Keratinocyte (primary cell): ENCODE measurements at regions not wholly inside any gene's neighbourhood (a gene's known extent, or its start where the extent isn't known, plus 50 kb on each side); places are given as distances from the start of the nearest gene placed in this dataset.

Experiments
- DNase-seq: peaks from one replicate; pipeline ENCODE4 v3.0.0-alpha.2; 2011; ENCODE audit warnings: low read depth, missing footprints, low spot score
- FAIRE-seq: peaks from 2 replicates; lab custom pipeline; 2011; peaks lifted over from hg19 to GRCh38; lab: Jason Lieb, UNC
- H2AFZ ChIP-seq: 2 replicates; pipeline ENCODE4 v1.6.0; 2012; ENCODE audit warnings: low read length, control low read depth, inconsistent platforms; ENCODE audit not compliant: control insufficient read depth
- H3K27ac ChIP-seq: 2 replicates; pipeline ENCODE4 v1.5.1; 2011; ENCODE audit warnings: low read length; ENCODE audit not compliant: control insufficient read depth, insufficient read depth
- H3K27me3 ChIP-seq: 3 replicates; pipeline ENCODE4 v1.6.0; 2011; ENCODE audit warnings: low read length; ENCODE audit not compliant: control insufficient read depth, insufficient read depth; ENCODE audit errors: extremely low read depth
- H3K36me3 ChIP-seq, 2 experiments: 2 replicates in 1 of 2; 3 replicates in 1 of 2; pipeline ENCODE4 v1.5.1; 2011; ENCODE audit warnings: low read length in 2 of 2, mild to moderate bottlenecking in 1 of 2; ENCODE audit not compliant: control insufficient read depth in 2 of 2, insufficient read depth in 2 of 2; ENCODE audit errors: extremely low read depth in 1 of 2
- H3K4me1 ChIP-seq: 3 replicates; pipeline ENCODE4 v1.5.1; 2011; ENCODE audit warnings: low read length; ENCODE audit not compliant: control insufficient read depth, insufficient read depth; ENCODE audit errors: extremely low read depth
- H3K4me2 ChIP-seq: 3 replicates; pipeline ENCODE4 v1.6.0; 2011; ENCODE audit warnings: low read depth, low read length; ENCODE audit not compliant: control insufficient read depth, insufficient read depth; ENCODE audit errors: extremely low read depth
- H3K4me3 ChIP-seq, 3 experiments: fragments of 200-600 bp in 1 of 3; sonication (generic) in 1 of 3; 2 replicates in 2 of 3; 3 replicates in 1 of 3; pipeline ENCODE4 v1.5.1; 2011 to 2016; ENCODE audit warnings: low read length in 3 of 3, mild to moderate bottlenecking in 3 of 3, control low read depth in 2 of 3, inconsistent platforms in 1 of 3, low read depth in 1 of 3, mixed read lengths in 1 of 3, mixed run types in 1 of 3, moderate library complexity in 1 of 3; ENCODE audit not compliant: control insufficient read depth in 2 of 3, insufficient read depth in 2 of 3; ENCODE audit errors: extremely low read depth in 1 of 3
- H3K79me2 ChIP-seq: 2 replicates; pipeline ENCODE4 v1.6.0; 2012; ENCODE audit warnings: low read length; ENCODE audit not compliant: control insufficient read depth, insufficient read depth
- H3K9ac ChIP-seq: 3 replicates; pipeline ENCODE4 v1.6.0; 2011; ENCODE audit warnings: low read length; ENCODE audit not compliant: control insufficient read depth, insufficient read depth; ENCODE audit errors: extremely low read depth
- H3K9me1 ChIP-seq: 3 replicates; pipeline ENCODE4 v1.6.0; 2011; ENCODE audit warnings: low read length; ENCODE audit not compliant: control insufficient read depth, insufficient read depth; ENCODE audit errors: extremely low read depth
- H3K9me3 ChIP-seq: 2 replicates; pipeline ENCODE4 v1.5.1; 2012; ENCODE audit warnings: low read depth, low read length; ENCODE audit not compliant: control insufficient read depth
- H4K20me1 ChIP-seq: 3 replicates; pipeline ENCODE4 v1.6.0; 2011; ENCODE audit warnings: low read length; ENCODE audit not compliant: control insufficient read depth, insufficient read depth; ENCODE audit errors: extremely low read depth
- EZH2 ChIP-seq: IDR thresholded peaks from one replicate; pipeline ENCODE4 v1.6.1; 2012; ENCODE audit warnings: inconsistent platforms, mild to moderate bottlenecking, low read length, moderate library complexity
- dilution Hi-C: fragments of 300-500 bp; cut with MboI; formaldehyde crosslinking; loops from one replicate; pipeline ENCODE4 v1.7.0; 2020; ENCODE audit warnings: low sequenced_read_pairs; ENCODE audit not compliant: extremely low pct_ligation_motif_present
- TF ChIP-seq, protein P1 (sequence below), 3 experiments: IDR thresholded peaks in 1 of 3; conservative IDR thresholded peaks in 1 of 3; optimal IDR thresholded peaks in 1 of 3; 2 replicates in 2 of 3; 3 replicates in 1 of 3; pipeline versions ENCODE3 to v1.5.1; 2011; ENCODE audit warnings: low read length in 3 of 3, mild to moderate bottlenecking in 3 of 3, moderate library complexity in 2 of 3, control low read depth in 1 of 3, inconsistent platforms in 1 of 3; ENCODE audit not compliant: insufficient read depth in 2 of 3; ENCODE audit errors: extremely low read depth in 1 of 3

DNA sequence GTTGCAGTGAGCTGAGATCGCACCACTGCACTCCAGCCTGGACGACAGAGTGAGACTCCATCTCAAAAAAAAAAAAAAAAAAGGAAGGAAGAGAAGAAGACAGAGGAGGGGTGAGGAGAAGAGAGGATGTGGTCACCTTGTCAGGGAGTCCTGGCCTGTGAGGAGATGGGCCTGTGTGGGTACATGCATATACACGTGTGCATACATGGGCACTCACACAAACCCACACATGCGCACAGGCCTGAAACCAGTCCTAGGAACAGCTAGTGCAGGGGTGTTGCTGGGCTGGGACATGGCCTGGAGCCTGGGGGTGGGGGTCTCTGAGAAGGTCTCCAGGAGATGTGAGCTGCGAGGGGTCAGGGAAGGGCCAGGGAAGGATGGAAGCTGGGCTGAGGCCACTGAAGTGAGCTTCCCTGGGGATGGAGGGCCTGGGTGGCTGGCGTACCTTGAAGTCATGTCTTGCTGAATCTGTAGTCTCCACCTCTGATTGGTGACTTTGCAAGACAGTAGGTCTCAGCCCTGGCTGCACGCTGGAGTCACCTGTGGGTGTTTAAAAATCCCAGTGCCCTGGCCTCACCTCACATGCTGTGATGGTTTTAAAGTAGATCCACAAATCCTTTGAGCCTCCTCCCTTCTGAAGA lies 72.4 kb downstream of the MRM1 start:
- Histone ChIP-seq H3K4me1 (no peaks in the 10 kb centered on the region), H3K4me3 (no peak overlapping the region), H3K4me2 (no peak overlapping the region), H4K20me1 (no peaks in the 10 kb centered on the region), H3K9me3 (no peaks in the 10 kb centered on the region), H3K27me3 (peaks cover 14% of the 10 kb centered on the region), H3K9ac (no peak overlapping the region), H3K36me3 (no peaks in the 10 kb centered on the region), H3K9me1 (no peaks in the 10 kb centered on the region), H3K27ac (no peak overlapping the region), H2AFZ (no peak overlapping the region), H3K79me2 (no peaks in the 10 kb centered on the region)
- dilution Hi-C loops, result no loop called here
- DNase-seq (no peak), FAIRE-seq (no peak)
- no peak for TF ChIP-seq EZH2
- TF ChIP-seq, protein P1, sequence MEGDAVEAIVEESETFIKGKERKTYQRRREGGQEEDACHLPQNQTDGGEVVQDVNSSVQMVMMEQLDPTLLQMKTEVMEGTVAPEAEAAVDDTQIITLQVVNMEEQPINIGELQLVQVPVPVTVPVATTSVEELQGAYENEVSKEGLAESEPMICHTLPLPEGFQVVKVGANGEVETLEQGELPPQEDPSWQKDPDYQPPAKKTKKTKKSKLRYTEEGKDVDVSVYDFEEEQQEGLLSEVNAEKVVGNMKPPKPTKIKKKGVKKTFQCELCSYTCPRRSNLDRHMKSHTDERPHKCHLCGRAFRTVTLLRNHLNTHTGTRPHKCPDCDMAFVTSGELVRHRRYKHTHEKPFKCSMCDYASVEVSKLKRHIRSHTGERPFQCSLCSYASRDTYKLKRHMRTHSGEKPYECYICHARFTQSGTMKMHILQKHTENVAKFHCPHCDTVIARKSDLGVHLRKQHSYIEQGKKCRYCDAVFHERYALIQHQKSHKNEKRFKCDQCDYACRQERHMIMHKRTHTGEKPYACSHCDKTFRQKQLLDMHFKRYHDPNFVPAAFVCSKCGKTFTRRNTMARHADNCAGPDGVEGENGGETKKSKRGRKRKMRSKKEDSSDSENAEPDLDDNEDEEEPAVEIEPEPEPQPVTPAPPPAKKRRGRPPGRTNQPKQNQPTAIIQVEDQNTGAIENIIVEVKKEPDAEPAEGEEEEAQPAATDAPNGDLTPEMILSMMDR (optimal IDR thresholded peaks at IDR 0.05 in 1 of 3, IDR thresholded peaks at IDR 0.05 in 1 of 3, conservative IDR thresholded peaks at IDR 0.05 in 1 of 3; ENCODE audit: extremely low read depth in 1 of 3, insufficient read depth in 2 of 3, low read length in 3 of 3), result no peak

DNA sequence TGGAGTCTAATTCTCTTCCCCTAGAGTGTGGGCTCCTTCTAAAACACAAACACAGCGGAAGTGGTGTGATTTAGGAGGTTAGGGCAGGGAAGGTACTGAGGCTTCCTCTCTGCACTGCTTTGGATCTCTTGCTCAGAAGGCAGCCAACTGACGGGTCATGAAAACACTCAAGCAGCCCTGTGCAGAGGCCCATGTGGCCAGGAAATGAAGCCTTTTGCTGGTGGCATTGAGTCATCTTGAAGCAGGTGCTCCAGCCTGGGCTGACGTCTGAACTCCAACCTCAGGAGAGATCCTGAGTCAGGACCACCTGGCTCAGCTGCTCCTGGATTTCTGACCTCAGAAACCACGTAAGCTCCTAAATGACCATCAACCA lies 72.9 kb downstream of the MRM1 start:
- H3K27me3 ChIP-seq, result peaks cover 14% of the 10 kb centered on the region
- no peaks in the 10 kb centered on the region for H3K4me1 ChIP-seq
- TF ChIP-seq EZH2, result no peak
- TF ChIP-seq, protein P1 (optimal IDR thresholded peaks at IDR 0.05 in 1 of 3, IDR thresholded peaks at IDR 0.05 in 1 of 3, conservative IDR thresholded peaks at IDR 0.05 in 1 of 3; ENCODE audit: extremely low read depth in 1 of 3, insufficient read depth in 2 of 3, low read length in 3 of 3), result no peak
- H3K79me2 ChIP-seq, result no peaks in the 10 kb centered on the region
- H3K9ac ChIP-seq, result no peak overlapping the region
- H2AFZ ChIP-seq, result no peak overlapping the region
- H4K20me1 ChIP-seq, result no peaks in the 10 kb centered on the region
- no peak for FAIRE-seq
- no peak overlapping the region for H3K4me3 ChIP-seq
- DNase-seq, result no peak
- dilution Hi-C loops, result no loop called here
- H3K27ac ChIP-seq, result no peak overlapping the region
- no peaks in the 10 kb centered on the region for H3K9me1 ChIP-seq
- H3K36me3 ChIP-seq, result no peaks in the 10 kb centered on the region
- no peaks in the 10 kb centered on the region for H3K9me3 ChIP-seq
- no peak overlapping the region for H3K4me2 ChIP-seq
